Fibroblast of lung (primary cell): ENCODE measurements at regions not wholly inside any gene's neighbourhood (a gene's known extent, or its start where the extent isn't known, plus 50 kb on each side); places are given as distances from the start of the nearest gene placed in this dataset.

Experiments used
- EZH2 ChIP-seq: IDR thresholded peaks from 2 replicates; pipeline ENCODE4 v1.5.1; 2012; ENCODE audit warnings: low read length, control low read depth, mild to moderate bottlenecking; ENCODE audit errors: missing control alignments
- TF ChIP-seq, protein P1 (sequence below), 2 donors: IDR thresholded peaks in 1 of 2; conservative IDR thresholded peaks in 1 of 2; 1 replicate in 1 of 2; 2 replicates in 1 of 2; pipeline ENCODE4 v1.5.1; 2011 to 2012; ENCODE audit warnings: low read length in 2 of 2, control low read depth in 1 of 2, inconsistent platforms in 1 of 2, low read depth in 1 of 2, mild to moderate bottlenecking in 1 of 2

DNA sequence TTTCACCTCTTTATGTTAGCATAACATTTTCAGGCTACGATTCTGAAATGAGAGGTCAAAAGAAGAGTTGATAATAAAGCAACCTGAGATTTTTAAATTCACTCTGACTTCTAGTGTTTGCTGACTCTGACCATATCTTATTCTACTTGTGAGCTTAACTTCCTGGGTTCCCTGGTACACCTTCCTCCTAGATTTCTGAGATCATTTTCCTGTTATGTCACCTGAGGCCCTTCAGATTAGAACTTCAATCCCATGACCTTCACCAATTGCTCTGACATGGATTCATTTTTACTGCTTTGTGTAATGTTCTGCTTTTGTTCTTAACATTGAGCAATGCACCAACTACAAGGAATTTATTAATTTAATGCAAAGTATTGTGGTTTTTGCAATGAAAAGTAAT, 542.9 kb upstream of the FLRT2 start:
- TF ChIP-seq, protein P1, sequence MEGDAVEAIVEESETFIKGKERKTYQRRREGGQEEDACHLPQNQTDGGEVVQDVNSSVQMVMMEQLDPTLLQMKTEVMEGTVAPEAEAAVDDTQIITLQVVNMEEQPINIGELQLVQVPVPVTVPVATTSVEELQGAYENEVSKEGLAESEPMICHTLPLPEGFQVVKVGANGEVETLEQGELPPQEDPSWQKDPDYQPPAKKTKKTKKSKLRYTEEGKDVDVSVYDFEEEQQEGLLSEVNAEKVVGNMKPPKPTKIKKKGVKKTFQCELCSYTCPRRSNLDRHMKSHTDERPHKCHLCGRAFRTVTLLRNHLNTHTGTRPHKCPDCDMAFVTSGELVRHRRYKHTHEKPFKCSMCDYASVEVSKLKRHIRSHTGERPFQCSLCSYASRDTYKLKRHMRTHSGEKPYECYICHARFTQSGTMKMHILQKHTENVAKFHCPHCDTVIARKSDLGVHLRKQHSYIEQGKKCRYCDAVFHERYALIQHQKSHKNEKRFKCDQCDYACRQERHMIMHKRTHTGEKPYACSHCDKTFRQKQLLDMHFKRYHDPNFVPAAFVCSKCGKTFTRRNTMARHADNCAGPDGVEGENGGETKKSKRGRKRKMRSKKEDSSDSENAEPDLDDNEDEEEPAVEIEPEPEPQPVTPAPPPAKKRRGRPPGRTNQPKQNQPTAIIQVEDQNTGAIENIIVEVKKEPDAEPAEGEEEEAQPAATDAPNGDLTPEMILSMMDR (conservative IDR thresholded peaks at IDR 0.05 in 1 of 2, IDR thresholded peaks at IDR 0.05 in 1 of 2; ENCODE audit: low read depth in 1 of 2, low read length in 2 of 2): no peak
- no peak for TF ChIP-seq EZH2
